Sigmoid colon (tissue), 6 donors: ENCODE measurements at regions not wholly inside any gene's neighbourhood (a gene's known extent, or its start where the extent isn't known, plus 50 kb on each side); places are given as distances from the start of the nearest gene placed in this dataset.

Source experiments
- DNase-seq: peaks from one replicate; pipeline ENCODE4 v3.0.0-alpha.2; 2019
- H3K27ac ChIP-seq, 4 donors: fragments of 200-600 bp; sonication (generic); one replicate each; pipeline ENCODE4 v1.5.1; 2016 to 2019; ENCODE audit warnings: mild to moderate bottlenecking in 1 of 4
- H3K27me3 ChIP-seq, 3 donors: fragments of 200-600 bp; sonication (generic); one replicate each; pipeline ENCODE4 v1.5.1; 2019; ENCODE audit warnings: mild to moderate bottlenecking in 1 of 3
- H3K36me3 ChIP-seq, 4 donors: fragments of 200-600 bp; sonication (generic); one replicate each; pipeline ENCODE4 v1.5.1; 2016 to 2019
- H3K4me1 ChIP-seq, 4 donors: fragments of 200-600 bp; sonication (generic); one replicate each; pipeline ENCODE4 v1.5.1; 2017 to 2019
- H3K4me3 ChIP-seq, 4 donors: fragments of 200-600 bp; sonication (generic); one replicate each; pipeline ENCODE4 v1.5.1; 2017 to 2019; ENCODE audit warnings: mild to moderate bottlenecking in 2 of 4, moderate library complexity in 1 of 4
- H3K9me3 ChIP-seq, 4 donors: fragments of 200-600 bp in 3 of 4; sonication (generic) in 3 of 4; one replicate each; pipeline versions ENCODE4 v1.5.1 to v1.6.1; 2013 to 2019
- EP300 ChIP-seq, 4 donors: sonication (generic); formaldehyde crosslinking; IDR thresholded peaks; one replicate each; pipeline ENCODE4 v1.6.1; 2017; ENCODE audit warnings: antibody characterized with exemption in 4 of 4
- POLR2A ChIP-seq, 2 donors: fragments of 450-650 bp; IDR thresholded peaks; one replicate each; pipeline ENCODE4 v1.6.1; 2016; ENCODE audit warnings: antibody characterized with exemption in 2 of 2, mild to moderate bottlenecking in 2 of 2, moderate library complexity in 2 of 2
- POLR2AphosphoS5 ChIP-seq, 4 donors: sonication (generic); formaldehyde crosslinking; IDR thresholded peaks; one replicate each; pipeline ENCODE4 v1.6.1; 2017; ENCODE audit warnings: antibody characterized with exemption in 4 of 4
- WGBS, 2 donors: extraction: QIAGEN DNeasy Blood & Tissue Kit; methylation state at CpG; one replicate each; pipeline ENCODE4 v1.1.7; 2013; 5-methylcytosine and 5-hydroxymethylcytosine counted together
- intact Hi-C: fragments of 100-400 bp; cut with DNase I; formaldehyde crosslinking; loops from one replicate; pipeline ENCODE4 v1.15.1; 2023
- TF ChIP-seq, protein P1 (sequence below), 4 experiments: fragments of 450-650 bp in 3 of 4; fragments of 200-600 bp in 1 of 4; IDR thresholded peaks; one replicate each; pipeline ENCODE4 v1.5.1; 2016 to 2019; ENCODE audit warnings: antibody characterized with exemption in 4 of 4, mild to moderate bottlenecking in 3 of 4, moderate library complexity in 2 of 4
- donor health status: healthy with polysubstance abuse.
- donor health status: healthy.

DNA sequence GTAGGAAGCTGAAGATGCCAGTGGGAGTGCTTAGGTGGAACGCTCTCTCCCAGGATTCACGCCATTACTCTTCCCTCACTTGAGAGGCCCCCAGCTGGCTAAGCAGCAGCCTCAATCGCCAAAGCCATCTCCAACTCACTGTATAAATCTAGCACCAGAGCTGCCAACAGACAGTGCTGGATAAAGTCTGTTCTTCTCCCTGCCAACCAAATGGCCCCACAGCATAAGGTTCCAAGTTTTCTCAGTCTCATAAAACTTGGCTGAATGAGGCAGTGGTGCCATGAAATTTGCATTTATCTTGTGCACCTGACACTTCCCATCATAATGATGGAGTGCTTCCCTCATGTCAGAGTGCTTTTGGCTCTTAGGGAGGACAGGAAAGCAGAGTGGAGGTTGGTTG is 428.2 kb upstream of the ETAA1 start:
- intact Hi-C loops: loop anchor here (10.0 kb wide), 3 partner anchors 154 to 534 kb away; partner anchors contain the start of gene MEIS1
- no peak for DNase-seq
- Histone ChIP-seq H3K36me3 (no peaks in the 10 kb centered on the region), H3K27ac (peak overlapping the region in 2 of 4 donors; percentile 4 to 15), H3K27me3 (no peaks in the 10 kb centered on the region), H3K4me1 (peaks cover 0 to 27% (median 14%) of the 10 kb centered on the region in 4 donors), H3K9me3 (no peaks in the 10 kb centered on the region), H3K4me3 (no peak overlapping the region)
- WGBS, 2 donors: 88 to 92% methylated on average over 3 of the region's 3 CpGs
- TF ChIP-seq EP300 (IDR thresholded peaks at IDR 0.05) (no peak), POLR2A (IDR thresholded peaks at IDR 0.05) (no peak), POLR2AphosphoS5 (IDR thresholded peaks at IDR 0.05) (no peak)
- TF ChIP-seq, protein P1, sequence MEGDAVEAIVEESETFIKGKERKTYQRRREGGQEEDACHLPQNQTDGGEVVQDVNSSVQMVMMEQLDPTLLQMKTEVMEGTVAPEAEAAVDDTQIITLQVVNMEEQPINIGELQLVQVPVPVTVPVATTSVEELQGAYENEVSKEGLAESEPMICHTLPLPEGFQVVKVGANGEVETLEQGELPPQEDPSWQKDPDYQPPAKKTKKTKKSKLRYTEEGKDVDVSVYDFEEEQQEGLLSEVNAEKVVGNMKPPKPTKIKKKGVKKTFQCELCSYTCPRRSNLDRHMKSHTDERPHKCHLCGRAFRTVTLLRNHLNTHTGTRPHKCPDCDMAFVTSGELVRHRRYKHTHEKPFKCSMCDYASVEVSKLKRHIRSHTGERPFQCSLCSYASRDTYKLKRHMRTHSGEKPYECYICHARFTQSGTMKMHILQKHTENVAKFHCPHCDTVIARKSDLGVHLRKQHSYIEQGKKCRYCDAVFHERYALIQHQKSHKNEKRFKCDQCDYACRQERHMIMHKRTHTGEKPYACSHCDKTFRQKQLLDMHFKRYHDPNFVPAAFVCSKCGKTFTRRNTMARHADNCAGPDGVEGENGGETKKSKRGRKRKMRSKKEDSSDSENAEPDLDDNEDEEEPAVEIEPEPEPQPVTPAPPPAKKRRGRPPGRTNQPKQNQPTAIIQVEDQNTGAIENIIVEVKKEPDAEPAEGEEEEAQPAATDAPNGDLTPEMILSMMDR (IDR thresholded peaks at IDR 0.05): no peak

DNA sequence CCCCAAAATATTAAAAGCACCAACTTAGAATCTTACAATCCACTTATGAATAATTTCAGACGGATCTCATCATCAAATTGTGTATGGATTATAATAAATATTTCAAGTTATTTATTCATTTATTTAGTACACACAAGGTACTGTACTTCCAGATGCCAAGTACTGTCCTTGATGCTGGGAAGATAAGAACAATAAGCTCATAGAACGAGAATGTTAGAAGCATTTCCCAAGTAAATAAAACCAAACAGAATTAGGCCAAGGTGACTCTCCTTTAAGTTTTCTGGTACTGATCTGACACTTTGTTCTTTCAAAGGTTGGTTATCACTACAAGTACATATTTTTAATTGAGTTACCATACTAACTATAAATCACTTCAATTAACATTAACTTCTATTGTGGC is 416.1 kb upstream of the ETAA1 start:
- no peak overlapping the region for H3K27ac ChIP-seq
- 52 to 70% methylated on average over 2 of the region's 2 CpGs for WGBS, 2 donors

DNA sequence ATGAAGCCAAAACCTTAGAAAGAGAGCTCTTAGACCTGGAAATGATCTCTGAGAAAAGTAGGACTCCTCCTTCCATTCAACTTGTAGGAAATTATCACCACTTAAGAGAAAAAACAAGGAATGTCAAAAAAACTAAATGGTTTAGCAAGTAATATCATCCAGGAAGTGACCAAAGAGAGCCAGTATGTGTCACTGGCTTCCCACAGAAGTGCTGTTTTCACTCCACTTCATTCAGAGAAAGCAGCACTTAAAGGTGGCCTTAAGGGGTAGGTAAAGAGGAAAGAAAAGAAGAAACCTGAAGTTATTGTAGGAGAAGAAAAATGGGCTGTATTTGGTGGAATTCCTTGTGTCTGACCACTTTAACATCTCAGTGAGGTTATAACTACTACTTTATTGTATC is 414.4 kb upstream of the ETAA1 start:
- TF ChIP-seq, protein P1 (IDR thresholded peaks at IDR 0.05): no peak
- TF ChIP-seq EP300 (IDR thresholded peaks at IDR 0.05) (no peak), POLR2A (IDR thresholded peaks at IDR 0.05) (no peak), POLR2AphosphoS5 (IDR thresholded peaks at IDR 0.05) (no peak)
- no peak for DNase-seq
- Histone ChIP-seq H3K4me1 (peaks cover 0 to 27% (median 15%) of the 10 kb centered on the region in 4 donors), H3K36me3 (no peaks in the 10 kb centered on the region), H3K27me3 (no peaks in the 10 kb centered on the region), H3K4me3 (no peak overlapping the region), H3K27ac (peak overlapping the region in 2 of 4 donors; percentile 43 to 63), H3K9me3 (no peaks in the 10 kb centered on the region)
- intact Hi-C loops: loop anchor here (10.0 kb wide), 1 partner anchor 398 kb away; no protein-coding TSS in a partner anchor

More for the DNA sequence above, 416.1 kb upstream of the ETAA1 start:
- intact Hi-C loops: loop anchor here (10.0 kb wide), 1 partner anchor 396 kb away; no protein-coding TSS in a partner anchor
- TF ChIP-seq, protein P1 (IDR thresholded peaks at IDR 0.05): no peak
- no peaks in the 10 kb centered on the region for H3K36me3 ChIP-seq
- H3K4me3 ChIP-seq: no peak overlapping the region
- DNase-seq: no peak
- H3K9me3 ChIP-seq: no peaks in the 10 kb centered on the region
- peaks cover 0 to 25% (median 13%) of the 10 kb centered on the region in 4 donors for H3K4me1 ChIP-seq
- H3K27me3 ChIP-seq: no peaks in the 10 kb centered on the region

DNA sequence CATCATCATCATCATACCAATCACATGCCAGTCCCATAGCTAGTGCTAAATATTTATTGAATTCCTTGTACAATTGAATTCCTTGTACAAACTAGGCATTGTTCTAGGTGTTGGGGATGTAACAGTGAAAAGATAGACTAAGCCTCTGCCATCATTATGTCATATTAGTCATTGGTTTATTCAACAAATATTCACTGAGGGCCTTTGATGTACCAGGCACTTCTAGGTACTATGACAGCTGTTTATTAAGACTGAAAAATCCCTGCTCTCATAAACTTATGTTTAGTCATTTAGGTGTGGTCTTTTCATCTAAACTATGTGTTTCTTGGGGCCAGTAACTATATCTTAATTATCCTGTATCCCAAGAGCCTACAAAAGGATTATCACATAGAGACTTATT is 412.3 kb upstream of the ETAA1 start:
- Histone ChIP-seq H3K4me1 (peaks cover 0 to 29% (median 15%) of the 10 kb centered on the region in 4 donors), H3K27ac (peak overlapping the region; percentile 16 to 63 (median 38)), H3K27me3 (no peaks in the 10 kb centered on the region), H3K4me3 (no peak overlapping the region), H3K9me3 (no peaks in the 10 kb centered on the region), H3K36me3 (no peaks in the 10 kb centered on the region)
- DNase-seq: no peak
- intact Hi-C loops: loop anchor here (10.0 kb wide), 1 partner anchor 400 kb away; no protein-coding TSS in a partner anchor
- TF ChIP-seq POLR2AphosphoS5 (IDR thresholded peaks at IDR 0.05) (peak in 1 of 4 donors; percentile 23), POLR2A (IDR thresholded peaks at IDR 0.05) (no peak), EP300 (IDR thresholded peaks at IDR 0.05) (no peak)
- TF ChIP-seq, protein P1 (IDR thresholded peaks at IDR 0.05): no peak

DNA sequence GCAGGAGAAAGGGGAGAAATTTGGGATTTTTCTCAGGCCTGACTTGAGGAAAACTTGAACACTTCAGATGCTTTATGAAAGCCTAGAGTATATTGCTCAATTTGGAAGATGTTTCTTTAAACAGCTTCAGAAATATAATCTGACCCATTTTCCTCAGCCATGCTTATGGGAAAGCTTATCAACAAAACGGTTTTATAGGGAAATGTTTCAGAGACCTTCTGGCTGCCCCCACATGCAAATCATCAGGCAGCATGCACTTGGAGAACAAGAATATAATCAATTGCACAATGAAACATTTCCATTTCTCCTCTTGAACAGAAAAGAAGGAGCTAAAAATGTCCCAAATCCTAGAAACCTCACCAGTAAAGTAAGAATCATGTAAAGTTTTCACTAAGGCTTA is 411.2 kb upstream of the ETAA1 start:
- no peak for DNase-seq
- intact Hi-C loops: loop anchor here (10.0 kb wide), 1 partner anchor 401 kb away; no protein-coding TSS in a partner anchor
- Histone ChIP-seq H3K27ac (peak overlapping the region in 3 of 4 donors; percentile 16 to 63 (median 59)), H3K4me3 (no peak overlapping the region), H3K27me3 (no peaks in the 10 kb centered on the region), H3K36me3 (no peaks in the 10 kb centered on the region), H3K4me1 (peaks cover 0 to 39% (median 18%) of the 10 kb centered on the region in 4 donors), H3K9me3 (no peaks in the 10 kb centered on the region)
- TF ChIP-seq EP300 (IDR thresholded peaks at IDR 0.05) (no peak), POLR2A (IDR thresholded peaks at IDR 0.05) (no peak), POLR2AphosphoS5 (IDR thresholded peaks at IDR 0.05) (no peak)
- TF ChIP-seq, protein P1 (IDR thresholded peaks at IDR 0.05): no peak
- 27 to 50% methylated on average over 1 of the region's 1 CpG for WGBS, 2 donors
